DMS79 treated with DMSO at 0.1 percent for 48 hours (cell line): ENCODE measurements at regions not wholly inside any gene's neighbourhood (a gene's known extent, or its start where the extent isn't known, plus 50 kb on each side); places are given as distances from the start of the nearest gene placed in this dataset.
"Not testable (repeated sequence)": the region's sequence is repeated elsewhere in the genome, so short reads cannot be mapped to it uniquely, and the experiment has no call there.

Source experiments
- DNase-seq: peaks from one replicate; lab custom pipeline; 2025; lab: John Stamatoyannopoulos, UW

DNA sequence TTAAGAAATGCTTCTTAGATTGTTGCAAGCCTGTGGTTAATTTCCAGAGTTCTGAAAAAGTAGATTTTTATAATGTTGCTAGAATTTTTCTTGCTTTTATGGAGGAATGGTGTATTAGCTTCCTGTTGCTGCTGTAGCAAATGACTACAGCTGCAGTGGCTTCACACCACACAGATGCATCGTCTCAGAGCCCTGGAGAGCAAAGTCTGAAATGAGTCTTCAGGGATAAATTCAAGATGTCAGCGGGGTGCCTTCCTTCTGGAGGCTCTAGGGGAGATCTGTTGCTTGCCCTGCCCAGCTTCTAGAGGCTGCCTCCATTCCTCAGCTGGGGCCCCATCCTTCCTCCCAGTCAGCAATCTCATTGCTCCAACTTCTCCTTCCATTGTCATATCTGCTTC, 187.8 kb downstream of the ZNF516 start:
- DNase-seq: no peak

DNA sequence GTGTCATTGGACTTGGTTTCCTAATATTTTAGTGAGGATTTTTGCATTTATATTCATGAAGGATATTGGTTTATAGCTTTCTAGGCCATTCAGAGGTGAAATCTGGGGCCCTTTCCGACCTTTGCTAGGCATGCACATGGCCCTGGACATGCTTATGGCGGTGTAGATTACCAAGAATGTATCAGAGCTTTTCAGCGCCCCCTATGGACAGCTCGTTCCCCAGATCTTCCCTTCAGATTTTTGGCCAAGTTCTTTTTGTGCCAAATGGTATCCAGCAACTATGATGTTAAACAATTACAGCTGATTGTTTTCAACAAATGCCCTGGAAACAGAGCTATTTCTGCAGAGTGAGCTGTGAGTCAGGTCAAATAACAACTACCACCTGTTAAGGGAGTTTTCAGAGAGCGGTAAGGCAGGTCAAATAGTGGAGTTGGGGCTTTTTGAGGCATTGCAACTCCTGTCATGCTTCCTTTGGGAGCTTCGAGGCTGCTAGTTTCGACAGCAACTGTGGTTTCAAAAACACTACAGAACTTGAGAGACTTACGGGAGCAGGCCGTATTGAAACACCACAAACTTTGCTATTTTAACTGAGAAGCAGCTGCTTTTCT, 188.3 kb downstream of the ZNF516 start:
- DNase-seq: no peak

DNA sequence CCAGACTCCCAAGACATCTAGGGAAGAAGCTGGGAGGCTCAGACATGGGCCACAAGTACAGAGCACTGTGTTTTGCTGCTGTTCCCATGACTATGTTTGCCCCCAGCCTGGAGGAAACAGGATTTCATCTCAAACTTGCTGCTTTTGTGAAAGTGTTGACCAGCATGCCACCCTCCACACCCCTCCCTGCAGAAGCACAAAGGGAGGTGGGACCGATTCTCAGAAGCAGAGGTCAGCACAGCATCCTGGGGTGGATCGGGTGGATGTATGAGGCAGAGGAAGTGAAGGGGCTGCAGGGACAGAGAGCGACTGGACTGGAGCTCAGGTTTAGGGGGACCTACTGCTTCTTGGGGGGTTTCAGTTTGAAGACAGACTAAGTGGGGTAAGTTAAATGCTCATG, 209.2 kb downstream of the ZNF516 start:
- DNase-seq: no peak

DNA sequence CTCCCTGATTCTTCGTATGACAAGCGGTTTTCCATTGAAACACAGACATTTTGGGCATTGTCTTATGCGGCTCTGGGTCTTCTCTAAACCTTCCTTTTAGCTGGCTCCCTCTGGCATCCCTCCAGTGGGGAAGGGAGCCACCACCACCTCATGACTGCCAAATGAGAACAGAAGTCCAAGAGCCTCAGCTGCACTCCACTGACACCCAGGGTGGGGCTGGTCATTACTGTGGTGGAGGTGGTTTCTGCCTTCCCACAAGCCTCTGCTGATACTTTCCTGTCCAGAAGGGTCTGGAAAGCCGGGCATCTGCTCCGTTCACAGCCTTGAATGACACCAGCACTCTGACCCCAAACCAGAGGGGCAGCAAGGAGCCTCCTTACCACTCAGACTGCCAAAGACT, 213.5 kb downstream of the ZNF516 start:
- DNase-seq: no peak

- DNase-seq: no peak
These were observed 217.2 kb downstream of the ZNF516 start for GRCh38 chr18:76277801-76278200.

DNA sequence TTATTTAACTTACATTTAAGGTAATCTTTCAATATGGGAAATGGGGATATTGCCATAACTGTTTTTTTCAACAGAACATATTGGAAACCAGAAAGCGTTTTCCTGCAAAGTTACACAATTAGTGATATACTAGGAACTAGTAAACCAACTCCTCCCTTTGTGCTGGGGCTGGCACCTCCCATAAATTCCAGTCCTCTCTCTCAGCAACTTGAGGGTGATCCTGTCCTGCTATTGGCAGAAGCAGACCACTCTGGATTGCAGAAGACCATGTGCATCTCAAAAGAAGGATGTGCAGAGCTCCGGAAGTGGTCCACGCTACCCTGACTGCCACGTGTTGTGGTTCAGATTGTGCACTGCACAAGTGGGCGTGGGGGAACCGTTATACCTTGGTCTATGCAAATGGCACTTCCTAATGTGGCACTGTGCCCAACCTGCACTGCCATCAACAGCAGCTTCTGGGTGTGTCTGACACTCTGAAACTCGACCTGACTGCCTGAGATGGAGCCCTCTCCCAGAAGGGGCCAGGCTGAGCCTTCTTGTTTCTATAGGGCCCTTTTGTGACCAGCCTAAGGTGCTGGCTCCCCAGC, 219.2 kb downstream of the ZNF516 start:
- DNase-seq: no peak

DNA sequence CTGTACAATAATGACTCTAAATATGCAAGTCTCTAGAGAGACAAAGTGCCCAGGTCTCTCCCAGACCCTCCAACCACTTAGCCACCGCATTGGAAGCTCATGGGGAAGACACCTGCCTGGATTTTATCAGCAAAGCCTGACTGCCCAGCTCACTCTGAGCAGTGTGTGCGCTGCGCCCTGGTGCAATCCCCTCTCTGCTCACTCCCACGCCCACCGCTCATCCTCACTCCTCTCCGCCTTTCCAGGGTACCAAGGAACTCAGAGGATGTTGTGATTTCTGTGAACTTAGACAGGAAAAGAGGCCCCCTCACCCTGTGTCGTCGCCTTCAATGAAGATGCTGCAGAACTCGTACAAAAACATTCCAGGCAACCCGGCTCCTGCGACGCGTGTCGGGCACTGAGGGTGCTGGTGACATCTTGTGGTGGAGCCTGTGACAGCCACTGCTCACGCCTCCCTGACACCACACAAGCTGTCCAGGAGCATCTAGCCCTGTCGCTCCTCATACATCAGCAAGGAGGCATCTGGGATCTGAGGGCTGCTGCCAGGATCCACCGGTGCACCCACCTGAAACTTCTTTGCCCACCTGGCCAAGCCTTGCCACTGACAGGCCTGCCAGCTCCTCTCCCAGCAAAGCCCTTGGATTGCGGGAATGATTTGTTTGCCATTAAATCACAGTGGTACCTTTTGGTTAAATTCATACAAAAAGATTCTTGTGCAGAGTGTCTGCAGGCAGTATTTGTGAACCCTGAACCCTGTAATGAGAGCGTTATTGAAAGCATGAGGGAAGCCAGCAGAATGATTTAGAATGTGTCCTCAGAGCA, 220.4 kb downstream of the ZNF516 start:
- no peak for DNase-seq

- DNase-seq: no peak
These were observed 221.1 kb downstream of the ZNF516 start for GRCh38 chr18:76273956-76274355.

GRCh38 chr18:76273036-76273545, 222.0 kb downstream of the ZNF516 start:
- no peak for DNase-seq

DNA sequence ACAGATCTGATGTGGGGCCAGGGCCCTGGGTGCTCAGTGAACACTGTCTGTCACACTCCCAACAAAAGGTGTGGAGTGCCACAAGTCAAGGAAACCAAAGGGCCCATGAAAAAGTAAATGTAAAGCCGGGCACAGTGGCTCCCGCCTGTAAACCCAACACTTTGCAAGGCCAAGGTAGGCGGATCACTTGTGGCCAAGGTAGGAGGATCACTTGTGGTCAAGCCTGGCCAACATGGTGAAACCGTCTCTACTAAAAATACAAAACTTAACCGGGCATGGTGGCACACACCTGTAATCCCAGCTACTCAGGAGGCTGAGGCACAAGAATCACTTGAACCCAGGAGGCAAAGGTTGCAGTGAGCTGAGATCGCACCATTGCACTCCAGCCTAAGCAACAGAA, 227.6 kb downstream of the ZNF516 start:
- not testable (repeated sequence) for DNase-seq

DNA sequence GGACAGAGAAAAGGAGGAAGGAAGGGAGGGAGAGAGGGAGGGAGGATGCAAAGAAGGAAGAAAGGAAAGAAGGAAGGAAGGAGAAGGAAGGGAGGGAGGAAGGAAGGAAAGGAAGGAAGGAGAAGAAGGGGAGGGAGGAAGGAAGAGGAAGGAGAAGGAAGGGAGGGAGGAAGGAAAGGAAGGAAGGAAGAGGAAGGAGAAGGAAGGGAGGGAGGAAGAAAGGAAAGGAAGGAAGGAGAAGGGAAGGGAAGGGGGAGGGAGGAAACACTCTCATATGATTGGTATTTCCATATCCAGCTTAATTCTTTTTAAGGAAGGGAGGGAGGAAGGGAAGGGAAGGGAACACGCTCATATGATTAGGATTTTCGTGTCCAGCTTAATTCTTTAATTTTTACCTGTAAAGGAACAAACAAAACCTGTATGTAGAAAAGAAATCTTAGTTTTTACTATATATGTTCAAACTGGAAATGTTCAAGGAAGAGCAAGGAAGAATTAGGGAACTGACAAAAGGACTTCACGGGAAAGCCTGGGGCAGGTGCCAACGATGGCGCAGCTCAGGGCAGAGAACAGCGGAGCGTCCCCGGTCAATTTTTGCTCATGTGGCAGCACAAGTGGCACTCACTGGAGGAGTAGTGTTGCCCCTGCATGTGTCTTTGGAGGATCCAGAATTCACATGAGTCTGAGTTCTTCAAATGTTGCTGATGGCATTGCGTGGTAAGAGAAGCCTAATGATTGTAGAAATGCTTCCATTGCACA, 228.6 kb downstream of the ZNF516 start:
- DNase-seq: no peak

DNA sequence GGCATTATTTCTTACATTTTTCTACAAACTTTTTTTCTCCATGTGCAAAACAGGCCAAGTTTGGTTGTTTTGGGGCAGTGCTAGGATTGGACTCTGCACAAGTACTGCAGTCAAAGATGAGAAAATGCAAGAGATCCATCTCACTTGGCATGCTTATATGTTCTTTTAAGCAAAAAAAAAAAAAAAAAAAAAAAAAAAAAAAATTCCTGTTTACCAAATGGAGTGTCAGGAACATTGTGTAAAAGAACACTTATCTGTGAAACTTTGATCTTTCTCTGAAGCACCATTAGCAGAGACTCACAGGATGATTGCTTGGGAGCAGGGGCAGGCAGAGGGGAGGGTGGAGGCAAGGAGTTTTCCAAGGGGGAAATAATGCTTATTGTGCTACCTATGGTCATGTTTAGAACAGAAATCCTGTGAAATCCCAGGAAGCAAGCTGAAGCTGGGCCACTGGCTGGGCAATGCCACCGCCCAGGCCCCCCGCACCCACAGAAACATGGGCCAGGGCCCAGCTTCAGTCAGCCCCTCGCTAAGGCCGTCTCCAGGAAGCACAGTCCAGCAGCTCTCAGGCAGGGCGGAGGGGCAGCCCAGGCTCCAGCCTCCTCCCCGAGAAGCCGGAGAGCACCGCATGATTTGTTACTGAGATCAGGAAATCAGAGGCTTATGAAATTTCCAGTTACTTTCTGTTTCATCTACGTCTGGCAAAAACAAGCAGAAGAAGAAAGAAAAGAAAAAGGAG, 229.4 kb downstream of the ZNF516 start:
- DNase-seq: no peak

GRCh38 chr18:76264876-76265250, 230.2 kb downstream of the ZNF516 start:
- no peak for DNase-seq

DNA sequence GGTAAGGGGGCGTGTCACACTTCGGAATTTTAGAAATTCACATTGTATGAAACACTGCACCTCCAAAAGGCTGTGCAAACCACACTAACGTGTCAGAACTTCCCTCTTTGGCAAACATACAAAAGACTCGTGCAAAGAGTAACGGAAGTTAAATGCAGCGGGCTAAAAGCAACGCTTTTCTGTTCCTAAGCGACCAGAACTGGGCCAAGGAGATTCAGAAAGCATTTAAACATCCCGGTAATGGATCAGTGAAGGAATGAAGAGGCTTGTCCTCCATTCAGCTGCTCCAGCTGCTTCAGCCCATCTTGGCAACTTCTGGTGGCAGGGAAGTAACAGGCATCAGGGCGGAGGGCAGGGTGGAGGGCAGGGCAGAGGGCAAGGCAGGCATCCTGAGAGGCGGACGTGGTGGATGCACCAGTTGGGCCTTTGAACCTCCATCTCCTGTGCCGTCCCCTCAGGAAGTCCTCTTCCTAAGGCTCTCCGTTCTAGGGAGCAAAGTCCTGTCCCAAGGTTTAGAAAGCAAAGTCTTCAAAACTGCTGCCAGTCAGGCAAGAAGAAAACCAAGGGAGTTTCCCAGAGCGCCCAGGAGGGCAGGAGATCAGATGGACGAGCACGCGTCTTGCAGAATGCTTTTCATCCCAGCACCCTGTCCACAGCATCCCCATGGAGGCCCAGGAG, 230.7 kb downstream of the ZNF516 start:
- DNase-seq: no peak

GRCh38 chr18:76263046-76264005, 231.7 kb downstream of the ZNF516 start:
- DNase-seq: no peak

DNA sequence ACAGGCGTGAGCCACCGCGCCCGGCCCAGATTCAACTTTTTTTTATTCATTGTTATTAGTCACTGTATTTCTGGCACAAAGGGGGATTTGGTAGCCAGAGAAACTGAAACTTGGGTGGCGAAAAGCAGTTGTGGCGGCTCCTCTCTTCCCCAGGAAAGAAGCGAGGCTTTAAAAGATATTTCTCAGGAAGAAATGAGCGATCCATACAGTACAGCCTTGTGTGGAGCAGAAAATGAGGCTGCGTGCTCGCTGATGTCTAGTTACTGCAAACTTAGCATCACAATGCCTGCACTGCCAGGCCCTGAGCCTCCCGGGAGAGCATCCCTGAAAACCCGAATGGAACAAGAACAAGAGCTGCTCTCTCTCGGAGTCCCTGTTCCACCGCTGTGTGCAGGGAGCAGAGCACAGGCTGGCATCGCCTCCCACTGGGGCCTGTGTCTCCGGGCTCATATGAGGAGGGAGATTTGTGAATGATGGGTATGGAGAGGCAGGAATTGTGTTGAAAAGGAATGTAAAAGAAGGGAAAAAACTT, 234.0 kb downstream of the ZNF516 start:
- DNase-seq: no peak

DNA sequence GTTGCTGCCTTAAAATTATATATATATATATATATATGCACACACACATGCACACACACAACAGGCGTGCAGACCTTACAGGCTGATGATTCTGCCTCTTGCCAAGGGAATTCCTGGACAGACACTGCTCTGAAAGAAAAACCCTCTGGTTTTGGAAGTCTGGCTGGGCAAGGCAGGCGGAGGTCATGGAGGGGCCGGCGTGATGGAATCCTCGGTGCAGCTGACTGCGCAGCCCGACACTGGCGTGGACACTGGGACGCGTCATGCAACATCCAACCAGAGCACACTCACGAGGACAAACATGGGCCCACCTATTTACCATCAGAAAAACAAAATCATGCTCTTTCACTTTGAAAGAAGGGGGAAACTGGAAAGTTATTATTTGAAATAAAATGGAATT, 235.3 kb downstream of the ZNF516 start:
- DNase-seq: no peak

GRCh38 chr18:76259096-76259495, 235.9 kb downstream of the ZNF516 start:
- no peak for DNase-seq

GRCh38 chr18:76258209-76258608, 236.8 kb downstream of the ZNF516 start:
- no peak for DNase-seq
